ENCODE measurements at regions not wholly inside any gene's neighbourhood (a gene's known extent, or its start where the extent isn't known, plus 50 kb on each side); places are given as distances from the start of the nearest gene placed in this dataset.

DNA sequence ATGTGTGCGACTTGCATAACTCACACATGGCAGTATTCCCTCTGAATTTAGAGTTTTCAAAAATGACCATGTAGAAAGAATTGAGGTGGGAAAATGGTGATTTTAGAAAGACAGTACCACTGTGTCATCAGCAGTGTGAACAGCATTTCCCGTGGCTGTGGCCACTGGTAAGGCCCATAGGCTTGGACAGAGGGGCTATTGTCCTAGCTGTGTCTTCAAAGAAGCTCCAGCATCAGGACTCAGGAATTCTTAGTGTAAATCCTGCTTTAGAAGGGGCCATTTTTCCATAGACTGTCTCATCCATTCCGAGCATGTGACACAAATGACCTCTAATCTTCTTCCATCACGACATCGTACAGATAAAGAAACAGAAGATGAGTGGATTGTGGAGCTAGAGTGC, 119.3 kb upstream of the BACE2 start:
- no peak for DNase-seq

DNA sequence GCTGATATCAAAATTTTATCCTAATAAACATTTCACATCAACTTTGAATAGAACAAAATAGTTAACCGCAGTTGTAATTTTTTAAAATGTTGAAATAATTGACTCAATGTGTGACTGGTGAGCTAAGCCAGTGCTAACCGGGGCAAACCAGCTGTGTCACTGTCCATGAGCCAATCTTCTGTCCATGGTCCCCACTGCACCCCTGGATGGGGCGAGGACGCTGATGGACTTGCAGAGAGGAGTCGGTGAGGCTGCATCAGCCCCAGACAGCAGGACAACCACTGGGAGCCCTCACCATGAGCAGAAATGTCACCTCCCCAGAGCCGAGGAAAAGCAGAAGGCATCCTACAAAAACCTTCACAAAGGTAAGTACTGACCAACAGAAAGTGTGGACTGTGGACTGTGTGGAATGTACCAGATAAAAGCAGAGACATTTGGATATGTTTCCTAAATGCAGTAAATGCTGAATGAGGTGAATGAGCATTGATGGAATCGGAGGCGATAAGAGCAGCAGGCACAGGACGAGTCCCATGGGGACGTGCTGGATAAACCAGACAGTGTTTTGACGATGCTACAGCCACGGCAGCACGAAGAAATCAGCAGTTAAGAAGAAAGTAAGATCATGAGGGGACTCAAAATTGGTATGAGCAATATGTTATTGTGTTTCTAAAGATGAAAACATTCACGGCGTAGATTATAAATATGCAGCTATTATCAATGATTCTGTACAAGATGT, 115.0 kb upstream of the BACE2 start:
- DNase-seq = no peak

DNA sequence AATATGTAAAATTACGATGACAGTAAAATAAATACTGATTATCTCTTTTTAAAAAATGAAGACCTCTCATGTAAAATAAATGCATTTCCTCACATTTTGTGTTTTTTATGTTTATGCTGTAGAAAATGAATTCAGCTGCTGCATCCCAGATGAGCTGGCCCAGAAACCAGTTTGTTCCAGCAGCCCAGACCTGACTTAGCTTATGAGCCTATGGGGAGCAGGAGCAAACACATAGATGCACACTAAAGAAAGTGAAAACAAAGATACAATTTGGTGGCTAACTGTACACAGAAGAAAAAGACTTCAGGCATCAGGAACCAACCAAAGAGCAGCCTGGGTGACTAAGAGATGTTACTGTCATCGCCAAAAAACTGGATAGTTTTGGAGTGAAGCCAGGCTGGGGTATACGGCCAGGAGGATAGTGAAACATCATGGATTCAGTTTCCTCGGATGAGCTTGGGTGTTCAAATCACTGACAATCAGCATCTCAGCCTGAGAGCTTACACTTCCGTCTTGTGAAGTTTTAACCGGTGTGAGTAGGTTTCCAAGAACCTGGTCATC, 113.9 kb upstream of the BACE2 start:
- DNase-seq = no peak

DNA sequence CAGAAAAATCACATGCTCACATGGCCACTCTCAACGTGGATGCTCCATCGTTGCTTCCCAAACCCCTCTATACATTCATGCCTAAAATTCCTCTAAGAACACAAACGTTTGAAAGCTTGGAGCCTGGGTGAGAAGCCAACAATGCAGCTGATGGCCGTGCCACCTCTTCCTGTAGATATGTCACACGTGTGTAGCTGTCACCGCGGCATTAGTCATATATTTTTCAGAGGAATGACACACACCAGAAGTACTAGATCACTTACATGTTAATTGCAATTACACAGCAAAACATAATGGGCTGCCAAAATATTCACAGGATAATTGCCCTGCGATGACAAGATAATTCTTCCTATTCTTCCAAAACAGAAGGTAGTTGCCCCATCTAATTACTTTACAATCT, 112.7 kb upstream of the BACE2 start:
- DNase-seq = no peak

DNA sequence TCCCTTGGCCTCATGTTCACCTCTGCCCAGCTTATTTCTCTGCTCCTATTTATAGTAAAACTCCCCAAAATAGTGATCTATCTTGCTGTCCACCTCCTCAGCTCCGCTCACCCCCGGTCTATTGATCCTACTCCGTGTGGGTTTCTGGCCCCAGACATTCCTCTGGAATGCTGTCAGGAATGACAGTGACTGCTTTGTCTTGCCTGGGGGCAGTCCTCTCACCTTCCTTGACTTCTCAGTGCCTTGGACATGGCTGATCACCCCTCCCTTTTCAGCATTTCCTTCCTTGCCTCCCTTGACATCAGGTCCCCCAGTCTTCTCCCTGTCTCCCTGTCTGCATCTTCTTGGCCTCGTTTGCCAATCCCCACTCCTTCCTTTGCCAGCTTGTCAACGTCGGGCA, 108.1 kb upstream of the BACE2 start:
- no peak for DNase-seq

DNA sequence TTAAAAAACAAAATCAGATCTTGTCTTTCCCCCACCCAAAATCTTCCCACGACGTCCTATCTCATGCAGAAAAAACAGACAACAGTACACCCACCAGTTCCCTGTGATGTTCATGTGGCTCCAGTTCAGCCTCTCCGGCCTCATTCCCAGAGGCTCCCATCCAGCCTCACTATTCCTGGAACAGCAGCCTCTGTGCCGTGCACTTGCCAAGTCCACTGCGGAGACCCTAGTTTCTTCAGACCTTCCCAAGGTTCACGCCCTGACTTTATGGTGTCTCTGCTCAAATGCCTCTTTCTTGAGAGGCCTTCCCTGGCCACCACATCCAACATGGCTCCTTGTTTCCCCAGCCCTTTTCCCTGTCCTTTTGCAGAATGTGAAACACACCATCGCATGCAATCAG, 106.3 kb upstream of the BACE2 start:
- DNase-seq = no peak

DNA sequence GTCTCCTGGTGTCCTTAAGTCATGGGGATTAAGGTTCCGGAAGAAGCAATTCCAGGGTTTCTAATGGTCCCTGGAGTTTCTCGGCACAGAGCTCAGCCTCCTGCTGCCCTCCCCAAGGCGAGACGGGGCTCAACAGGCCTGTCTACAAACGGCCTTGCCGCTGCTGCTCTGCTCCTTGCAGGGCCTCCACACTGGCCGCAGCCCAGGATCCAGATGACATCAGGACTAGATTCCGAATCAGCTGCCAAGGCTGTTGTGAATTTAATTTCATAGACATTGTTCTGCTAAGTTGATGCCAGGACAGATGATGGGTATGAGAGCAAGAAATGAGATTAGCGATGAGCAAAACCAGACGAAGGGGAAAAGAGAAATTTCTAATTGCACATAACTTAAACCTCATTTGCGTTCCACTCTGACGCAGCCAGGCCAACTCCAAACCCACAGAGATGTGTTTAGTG, 103.6 kb upstream of the BACE2 start:
- DNase-seq = no peak

DNA sequence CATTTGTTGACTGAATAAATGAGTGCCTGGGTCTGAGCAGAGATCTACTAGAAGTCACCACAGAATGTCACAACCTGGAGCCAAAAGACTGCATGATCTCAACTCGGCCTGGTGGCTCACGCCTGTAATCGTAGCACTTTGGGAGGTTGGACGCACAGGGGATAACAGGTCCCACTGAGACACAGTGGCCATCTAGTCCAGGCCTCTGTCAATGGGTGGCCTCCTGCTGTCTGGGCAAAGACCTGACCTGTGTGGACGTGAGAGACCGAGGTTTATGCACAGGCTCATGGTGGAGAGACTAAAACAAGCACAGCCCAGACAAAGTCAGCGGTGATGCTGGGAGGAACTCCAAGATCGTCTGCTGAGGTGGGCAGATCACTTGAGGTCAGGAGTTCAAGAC, 103.0 kb upstream of the BACE2 start:
- no peak for DNase-seq

DNA sequence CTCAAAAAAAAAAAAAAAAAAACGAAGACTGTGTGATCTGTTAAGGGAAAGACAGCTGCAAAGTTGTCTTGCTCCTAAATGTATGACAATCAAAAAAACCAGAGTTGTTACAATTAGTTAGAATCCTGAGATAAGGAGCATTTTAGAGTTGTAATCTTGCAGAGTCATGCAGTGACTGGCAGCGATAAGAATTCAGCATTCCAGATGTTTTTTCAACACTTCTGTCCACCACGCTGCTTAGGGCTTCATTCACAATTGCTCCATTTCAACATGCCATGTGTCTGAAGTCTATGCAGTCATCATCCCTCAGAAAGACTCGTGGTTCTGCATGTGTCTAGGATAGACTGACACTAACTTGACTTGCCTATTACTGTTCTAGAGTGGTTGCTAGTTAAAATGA, 102.4 kb upstream of the BACE2 start:
- DNase-seq = no peak

DNA sequence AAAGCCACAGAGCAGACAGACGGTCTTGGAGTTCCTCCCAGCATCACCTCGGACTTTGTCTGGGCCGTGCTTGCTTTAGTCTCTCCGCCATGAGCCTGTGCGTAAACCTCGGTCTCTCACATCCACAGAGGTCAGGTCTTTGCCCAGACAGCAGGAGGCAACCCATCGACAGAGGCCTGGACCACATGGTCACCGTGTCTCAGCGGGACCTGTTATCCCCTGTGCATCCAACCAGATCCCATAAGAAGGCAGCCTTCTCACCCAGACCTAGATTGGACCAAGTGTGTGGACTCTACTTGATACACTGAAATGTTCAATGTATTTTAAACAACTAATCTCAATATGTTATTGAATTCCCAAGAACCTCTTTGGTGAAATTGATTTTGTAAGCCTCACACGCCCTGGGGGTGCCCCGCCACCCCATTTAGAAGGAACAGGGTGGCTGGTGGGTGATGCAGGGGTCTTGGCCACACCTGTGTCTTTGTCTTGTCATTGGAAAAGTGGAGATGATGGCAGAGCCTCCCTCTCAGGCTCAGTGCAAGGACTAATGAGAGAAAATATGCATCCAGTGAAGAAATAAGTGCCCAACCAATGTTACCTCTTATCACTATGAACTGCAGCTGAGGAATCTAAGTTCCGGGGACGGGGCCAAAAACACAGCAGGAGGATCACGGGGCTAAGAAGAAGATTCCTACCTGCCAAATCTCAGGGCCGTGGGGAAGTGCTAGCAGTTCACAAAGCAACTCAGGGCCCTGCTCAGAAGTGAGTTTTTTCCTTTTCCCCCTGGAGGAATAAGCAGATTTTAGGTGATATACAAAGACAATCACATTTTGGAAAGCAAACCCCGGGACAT, 101.6 kb upstream of the BACE2 start:
- DNase-seq = no peak

DNA sequence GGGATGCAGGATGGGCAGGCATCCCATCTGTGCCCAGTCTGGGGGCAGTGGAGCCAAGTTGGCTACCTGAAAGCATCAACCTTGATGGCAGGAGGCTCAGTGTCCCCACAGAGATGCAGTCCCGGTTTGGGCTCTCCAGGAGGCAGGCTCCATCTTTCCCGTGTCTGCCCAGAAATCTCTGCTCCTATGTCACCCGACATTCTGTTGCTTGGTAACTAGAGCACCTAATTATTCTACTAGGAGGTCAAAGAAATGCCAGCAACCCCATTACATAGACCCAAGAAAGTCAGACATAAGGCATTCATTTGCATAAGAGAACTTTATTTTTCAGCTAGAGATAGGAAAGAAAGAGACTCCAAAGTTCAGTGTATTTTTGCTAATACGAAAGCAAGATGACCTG, 100.3 kb upstream of the BACE2 start:
- DNase-seq = no peak

DNA sequence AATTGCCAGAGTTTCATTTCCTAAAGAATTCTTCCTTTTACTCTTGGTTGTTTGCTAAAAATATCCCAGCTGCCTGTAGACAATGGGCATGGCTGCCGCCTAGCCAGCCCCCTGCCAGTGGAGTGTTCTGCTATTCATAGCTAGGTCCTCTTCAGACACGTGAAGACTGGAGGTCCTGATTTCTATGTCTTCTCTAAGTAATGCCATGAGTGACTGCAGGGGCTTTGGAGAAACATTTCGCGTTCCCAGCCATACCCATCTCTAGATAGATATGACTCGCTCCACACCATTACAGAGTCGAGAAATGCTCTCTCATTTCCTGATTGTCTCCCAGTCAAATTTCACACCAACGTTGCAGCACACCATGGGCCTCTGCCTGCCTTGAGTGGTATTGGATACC, 99.5 kb upstream of the BACE2 start:
- no peak for DNase-seq

DNA sequence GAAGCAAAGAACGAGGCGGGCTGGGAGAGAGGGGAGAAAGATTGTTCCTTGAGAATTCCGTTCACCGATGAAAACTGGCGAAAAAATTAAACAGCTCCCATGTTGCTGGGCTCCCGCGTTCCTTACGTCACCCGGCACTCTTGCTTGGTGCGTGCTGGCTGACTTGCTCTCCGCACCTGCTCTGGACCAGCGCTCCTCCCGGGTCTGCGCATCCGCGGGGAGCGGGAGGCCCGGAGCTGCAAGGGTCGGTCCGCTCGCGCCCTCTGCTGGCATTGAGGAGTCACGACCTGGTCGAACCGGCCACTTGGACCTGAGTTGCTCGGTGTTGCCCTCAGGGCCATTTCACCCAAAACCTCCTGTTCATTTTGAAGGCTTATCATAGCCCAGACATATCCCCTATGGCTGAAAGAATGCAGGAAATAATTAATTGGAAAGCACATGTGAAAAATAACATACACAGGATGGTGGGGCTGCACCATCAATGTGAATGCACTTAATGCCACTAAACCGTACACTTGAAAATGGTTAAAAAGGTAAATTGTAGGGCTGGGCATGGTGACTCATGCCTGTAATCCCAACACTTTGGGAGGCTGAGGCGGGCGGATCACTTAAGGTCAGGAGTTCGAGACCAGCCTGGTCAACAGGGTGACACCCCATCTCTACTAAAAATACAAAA, 98.9 kb upstream of the BACE2 start:
- peak; percentile 44 for DNase-seq

DNA sequence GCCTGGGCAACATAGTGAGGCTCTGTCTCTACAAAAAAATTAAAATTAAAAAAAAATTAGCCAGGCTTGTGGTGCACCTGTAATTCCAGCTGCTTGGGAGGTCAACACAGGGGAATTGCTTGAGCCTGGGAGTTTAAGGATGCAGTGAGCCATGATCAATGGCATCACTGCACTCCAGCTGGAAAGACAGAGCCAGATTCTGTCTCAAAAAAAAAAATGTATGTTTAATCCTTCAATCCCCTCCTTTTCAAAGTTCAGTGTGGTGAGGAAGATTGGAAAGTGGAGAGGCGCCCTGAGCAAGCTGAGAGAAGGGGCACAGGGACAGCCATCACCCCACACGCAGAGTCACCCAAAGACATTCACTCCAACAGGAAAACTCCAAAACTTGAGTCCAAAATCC, 97.7 kb upstream of the BACE2 start:
- DNase-seq = no peak

DNA sequence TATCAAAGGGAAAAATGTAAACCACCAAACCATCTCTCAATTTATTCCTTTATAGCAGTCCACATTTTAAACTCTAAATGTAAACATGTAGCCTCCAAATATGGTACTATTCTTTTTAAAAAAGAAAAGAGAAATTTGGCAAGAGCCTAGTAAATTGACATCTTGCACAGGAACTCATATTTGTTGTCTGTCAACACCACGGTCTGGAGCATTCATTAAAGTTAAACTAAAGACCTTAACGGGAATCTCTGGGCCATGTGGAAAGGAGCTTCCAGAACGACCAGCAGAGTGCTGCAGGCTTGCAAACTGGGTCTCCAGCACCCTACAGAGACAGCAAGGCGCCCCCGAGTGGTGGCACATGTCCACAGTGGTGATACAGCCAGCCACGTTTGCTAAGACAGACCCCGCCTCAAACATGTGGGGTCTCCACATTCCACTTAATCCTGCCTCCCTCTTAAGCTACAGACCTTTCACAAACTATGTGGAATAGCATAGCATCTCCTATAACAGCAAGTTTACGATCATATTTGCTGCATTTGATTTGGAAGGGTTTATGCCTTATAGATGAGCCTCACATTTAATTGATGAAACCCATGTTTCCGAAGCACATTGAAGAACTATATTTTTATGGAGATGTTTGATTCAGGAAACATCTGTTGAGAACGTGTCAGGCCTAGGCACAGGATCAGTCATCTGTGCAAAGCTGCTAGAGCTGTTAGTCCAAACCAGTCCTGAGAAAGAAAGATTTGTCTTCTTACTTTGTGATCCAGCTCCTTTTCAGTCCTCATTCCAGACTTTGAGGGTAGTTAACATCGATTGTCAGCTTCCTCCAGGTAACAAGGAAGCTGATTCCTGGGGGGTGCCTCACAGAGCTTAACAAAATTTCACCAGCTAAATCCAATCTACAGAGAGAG, 96.4 kb upstream of the BACE2 start:
- no peak for DNase-seq

DNA sequence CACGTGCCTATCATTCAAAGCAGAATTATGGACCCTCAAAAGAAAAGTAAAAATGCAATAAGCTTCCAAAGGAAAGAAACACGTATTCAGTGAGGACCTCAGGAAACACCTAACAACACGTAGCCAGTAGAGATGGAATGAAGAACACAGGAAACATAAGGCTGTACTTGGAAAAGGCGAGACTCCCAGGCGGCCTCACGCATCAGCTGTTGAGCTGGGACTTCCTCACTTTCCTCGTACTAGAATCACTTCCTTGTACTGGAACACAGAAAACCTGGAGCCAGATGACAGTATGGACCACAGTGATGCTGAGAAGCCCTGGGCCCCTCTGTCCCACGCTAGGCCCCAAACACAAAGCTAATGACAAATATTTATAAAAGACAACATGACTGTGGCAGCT, 94.4 kb upstream of the BACE2 start:
- no peak for DNase-seq

DNA sequence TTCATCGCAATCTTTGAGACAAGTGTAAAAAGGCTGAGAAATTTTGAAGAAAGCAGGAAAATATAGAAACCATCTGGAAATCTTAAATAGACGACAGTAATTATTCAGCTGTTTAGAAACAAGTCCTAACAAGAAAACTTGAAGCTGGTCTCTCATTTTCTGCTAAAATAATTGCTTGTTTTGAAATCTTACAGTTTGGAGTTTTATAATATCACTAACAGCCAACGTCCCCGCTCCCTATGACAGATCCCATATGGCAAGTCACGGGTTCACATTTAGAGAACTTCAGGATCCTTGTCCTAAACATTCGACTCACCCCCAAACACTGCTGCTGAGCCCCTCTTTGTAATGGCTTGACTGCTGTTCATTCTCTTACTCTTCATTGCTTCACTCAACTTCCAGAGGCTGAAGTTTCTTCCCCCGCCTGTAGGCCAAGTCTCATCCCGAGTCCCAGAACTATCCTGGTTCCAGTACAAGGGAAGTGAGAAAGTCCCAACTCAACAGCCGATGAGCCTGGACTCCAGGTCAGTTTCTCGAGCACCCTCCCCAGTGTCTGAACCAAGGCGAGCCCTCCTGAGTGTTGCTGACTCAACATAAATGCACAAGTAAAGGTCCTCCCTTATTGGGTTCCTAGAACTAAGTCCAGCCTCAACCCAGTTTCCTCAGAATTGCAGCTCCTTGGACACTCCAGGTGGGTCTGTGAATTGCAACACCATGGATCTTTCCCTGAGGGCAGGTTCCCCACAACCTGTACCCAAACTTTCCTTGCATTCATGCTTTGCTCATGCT, 93.4 kb upstream of the BACE2 start:
- no peak for DNase-seq

DNA sequence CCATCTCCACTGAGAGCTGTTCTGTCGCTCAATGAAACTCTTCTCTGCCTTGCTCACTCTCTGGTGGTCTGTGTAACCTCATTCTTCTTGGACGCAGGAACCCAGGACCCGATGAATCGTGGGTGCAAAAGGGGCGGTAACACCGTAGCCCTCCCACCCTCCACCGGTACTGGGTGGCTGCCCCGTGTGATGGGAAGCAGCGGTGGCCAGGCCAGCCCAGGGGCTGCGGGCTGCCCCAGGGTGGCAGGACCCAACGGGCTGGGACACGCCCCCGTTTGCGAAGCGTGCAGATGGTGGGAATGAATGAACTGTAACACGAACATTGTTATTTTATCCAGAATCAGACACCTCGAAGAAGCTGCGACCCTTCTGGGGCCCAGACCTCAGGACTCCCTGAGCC, 92.3 kb upstream of the BACE2 start:
- no peak for DNase-seq

DNA sequence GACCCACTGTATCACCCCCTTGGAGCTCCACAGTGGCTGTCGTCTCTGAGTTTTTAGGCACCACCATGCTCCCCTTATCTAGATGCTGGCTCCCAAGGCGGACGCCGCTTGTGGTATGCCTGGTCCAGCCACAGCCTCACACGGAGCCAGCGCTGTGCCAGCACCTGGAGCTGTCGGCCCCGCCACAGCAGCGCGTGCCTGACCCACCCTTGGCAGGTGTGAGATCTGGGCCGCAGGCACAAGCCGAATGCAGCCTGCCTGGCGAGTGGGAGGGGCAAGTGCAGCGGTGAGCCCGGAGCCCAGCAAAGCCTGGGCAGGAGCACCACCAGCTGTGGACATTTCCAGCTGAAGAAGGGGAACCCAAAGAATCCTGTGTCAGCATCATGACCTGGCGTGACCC, 91.9 kb upstream of the BACE2 start:
- DNase-seq = no peak

DNA sequence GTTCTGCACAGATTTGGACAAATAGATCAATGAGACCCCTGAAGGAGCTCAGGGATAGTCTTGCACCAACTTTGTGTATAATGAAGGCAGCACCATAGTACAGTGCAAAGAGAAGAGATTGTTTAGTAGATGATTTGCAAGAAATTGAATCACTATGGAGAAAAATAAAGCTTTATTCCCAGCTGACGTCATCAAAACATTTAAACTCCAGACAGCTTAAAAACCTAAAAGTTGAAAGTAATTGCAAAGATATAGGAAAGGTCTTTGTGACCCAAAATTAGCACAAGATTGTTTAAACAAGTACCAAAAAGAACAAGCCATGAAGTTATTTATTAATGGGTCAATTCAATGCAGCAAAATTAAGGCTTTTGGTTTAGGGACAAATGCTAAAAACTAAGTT, 88.8 kb upstream of the BACE2 start:
- DNase-seq = no peak

DNA sequence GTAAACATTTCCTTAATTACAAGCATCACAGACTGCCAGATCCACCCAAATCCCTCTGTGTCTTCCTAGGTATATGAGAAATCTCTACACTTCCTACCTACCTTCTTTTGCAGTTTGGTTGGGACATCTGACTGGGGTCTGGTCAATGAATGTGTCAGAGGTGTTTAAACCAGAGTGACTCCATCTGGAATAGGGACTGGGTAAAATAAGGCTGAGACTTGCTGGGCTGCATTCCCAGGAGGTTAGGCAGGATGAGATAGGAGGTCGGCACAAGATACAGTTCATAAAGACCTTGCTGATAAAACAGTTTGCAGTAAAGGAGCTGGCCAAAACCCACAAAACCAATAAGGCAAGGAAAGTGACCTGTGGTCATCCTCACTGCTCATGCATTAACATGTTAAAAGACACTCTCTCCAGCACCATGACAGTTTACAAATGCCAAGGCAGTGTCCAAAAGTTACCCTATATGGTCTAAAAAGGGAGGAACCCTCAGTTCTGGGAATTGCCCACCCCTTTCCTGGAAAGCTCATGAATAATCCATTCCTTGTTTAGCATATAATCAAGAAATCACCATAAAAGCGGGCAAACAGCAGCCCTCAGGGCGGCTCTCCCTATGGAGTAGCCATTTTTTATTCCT, 87.4 kb upstream of the BACE2 start:
- no peak for DNase-seq
